HG02970 (cell line): ENCODE measurements at regions not wholly inside any gene's neighbourhood (a gene's known extent, or its start where the extent isn't known, plus 50 kb on each side); places are given as distances from the start of the nearest gene placed in this dataset.
A peak's percentile ranks its signal among the peaks of the same experiment; 100 is the strongest.
"Not testable (repeated sequence)": the region's sequence is repeated elsewhere in the genome, so short reads cannot be mapped to it uniquely, and the experiment has no call there.

Source experiments
- ATAC-seq: cut with Tn5 transposase; IDR thresholded peaks from one replicate; pipeline ENCODE4 v1.9.1; 2021; ENCODE audit warnings: mild to moderate bottlenecking, moderate library complexity, moderate number of reproducible peaks; ENCODE audit not compliant: unreplicated experiment, low FRiP score

GRCh38 chr3:28136607-28137216, 104.7 kb upstream of the CMC1 start:
- ATAC-seq, result no peak

- no peak for ATAC-seq
Measured at GRCh38 chr3:28138043-28138610, 103.3 kb upstream of the CMC1 start.

- ATAC-seq, result no peak
Measured at GRCh38 chr3:28139288-28139687, 102.1 kb upstream of the CMC1 start.

- ATAC-seq, result no peak
Measured at GRCh38 chr3:28139967-28140634, 101.3 kb upstream of the CMC1 start.

- no peak for ATAC-seq
Measured at GRCh38 chr3:28140664-28141063, 100.8 kb upstream of the CMC1 start.

GRCh38 chr3:28149960-28150359, 91.5 kb upstream of the CMC1 start:
- no peak for ATAC-seq

- ATAC-seq, result no peak
Measured at GRCh38 chr3:28150465-28151206, 90.8 kb upstream of the CMC1 start.

GRCh38 chr3:28151207-28151550, 90.2 kb upstream of the CMC1 start:
- no peak for ATAC-seq

GRCh38 chr3:28151608-28152228, 89.7 kb upstream of the CMC1 start:
- ATAC-seq, result peak; percentile 84

- no peak for ATAC-seq
Measured at GRCh38 chr3:28155631-28156030, 85.8 kb upstream of the CMC1 start.

GRCh38 chr3:28156599-28156998, 84.8 kb upstream of the CMC1 start:
- not testable (repeated sequence) for ATAC-seq

GRCh38 chr3:28171962-28172361, 69.5 kb upstream of the CMC1 start:
- no peak for ATAC-seq

GRCh38 chr3:28172748-28173147, 68.7 kb upstream of the CMC1 start:
- no peak for ATAC-seq

GRCh38 chr3:28173836-28174235, 67.6 kb upstream of the CMC1 start:
- no peak for ATAC-seq

- ATAC-seq, result no peak
Measured at GRCh38 chr3:28186748-28187147, 54.7 kb upstream of the CMC1 start.

GRCh38 chr3:28188686-28189085, 52.7 kb upstream of the CMC1 start:
- no peak for ATAC-seq

GRCh38 chr3:28191363-28191762, 50.1 kb upstream of the CMC1 start:
- no peak for ATAC-seq
